RWPE2 (cell line): ENCODE measurements at regions not wholly inside any gene's neighbourhood (a gene's known extent, or its start where the extent isn't known, plus 50 kb on each side); places are given as distances from the start of the nearest gene placed in this dataset.
A peak's percentile ranks its signal among the peaks of the same experiment; 100 is the strongest.

ENCODE experiments used
- ATAC-seq: fragments of 200-7000 bp; cut with Tn5 transposase; 3 replicates; pipeline ENCODE4 v1.9.1; 2021; ENCODE audit warnings: low read depth
- DNase-seq: peaks from one replicate; pipeline ENCODE4 v3.0.0-alpha.2; 2020; ENCODE audit warnings: low spot score
- H3K27ac ChIP-seq: fragments of 450-650 bp; 2 replicates; pipeline ENCODE4 v1.5.1; 2017; ENCODE audit warnings: mild to moderate bottlenecking; ENCODE audit not compliant: poor library complexity, severe bottlenecking
- H3K27me3 ChIP-seq: fragments of 250-450 bp; sonication (Bioruptor Pico); 2 replicates; pipeline ENCODE4 v1.5.1; 2021; ENCODE audit warnings: mild to moderate bottlenecking, moderate library complexity; ENCODE audit not compliant: insufficient read depth, poor library complexity, severe bottlenecking
- H3K36me3 ChIP-seq: fragments of 250-450 bp; sonication (Bioruptor Pico); 2 replicates; pipeline ENCODE4 v1.5.1; 2020; ENCODE audit warnings: low read depth, mild to moderate bottlenecking, moderate library complexity
- H3K4me1 ChIP-seq: fragments of 250-450 bp; sonication (Bioruptor Pico); 2 replicates; pipeline ENCODE4 v1.5.1; 2021; ENCODE audit warnings: mild to moderate bottlenecking, moderate library complexity; ENCODE audit not compliant: insufficient read depth, poor library complexity, severe bottlenecking
- H3K4me3 ChIP-seq: fragments of 250-450 bp; sonication (Bioruptor Pico); 2 replicates; pipeline ENCODE4 v1.5.1; 2021; ENCODE audit warnings: mild to moderate bottlenecking, moderate library complexity; ENCODE audit not compliant: severe bottlenecking
- H3K9me3 ChIP-seq: fragments of 250-450 bp; sonication (Bioruptor Pico); 2 replicates; pipeline ENCODE4 v1.5.1; 2021; ENCODE audit warnings: mild to moderate bottlenecking, moderate library complexity; ENCODE audit not compliant: severe bottlenecking
- CTCF ChIP-seq: fragments of 450-650 bp; IDR thresholded peaks from one replicate; pipeline ENCODE4 v1.5.1; 2017; ENCODE audit warnings: mild to moderate bottlenecking, moderate library complexity; ENCODE audit not compliant: poor library complexity, severe bottlenecking

- H3K36me3 ChIP-seq, result no peaks in the 10 kb centered on the region
- DNase-seq (no peak), ATAC-seq (no peak)
- no peaks in the 10 kb centered on the region for H3K4me1 ChIP-seq
- TF ChIP-seq CTCF, result no peak
- H3K27ac ChIP-seq, result no peak overlapping the region
- H3K9me3 ChIP-seq, result no peaks in the 10 kb centered on the region
- H3K4me3 ChIP-seq, result no peak overlapping the region
- no peaks in the 10 kb centered on the region for H3K27me3 ChIP-seq
Measured at GRCh38 chr2:120563616-120564015, 172.1 kb upstream of the GLI2 start.

- no peak for TF ChIP-seq CTCF
- ATAC-seq, result peak; percentile 33; the same call in 1 of the 3 replicates
- Histone ChIP-seq H3K27ac (no peak overlapping the region), H3K4me3 (no peak overlapping the region), H3K36me3 (no peaks in the 10 kb centered on the region), H3K9me3 (no peaks in the 10 kb centered on the region), H3K4me1 (no peaks in the 10 kb centered on the region), H3K27me3 (no peaks in the 10 kb centered on the region)
- DNase-seq, result no peak
Measured at GRCh38 chr2:120564213-120565094, 171.2 kb upstream of the GLI2 start.

GRCh38 chr2:120565095-120565460 lies 170.6 kb upstream of the GLI2 start:
- no peaks in the 10 kb centered on the region for H3K36me3 ChIP-seq
- no peaks in the 10 kb centered on the region for H3K27me3 ChIP-seq
- no peak for DNase-seq

GRCh38 chr2:120565929-120566328 lies 169.7 kb upstream of the GLI2 start:
- H3K27ac ChIP-seq, result no peak overlapping the region
- H3K4me1 ChIP-seq, result no peaks in the 10 kb centered on the region
- H3K27me3 ChIP-seq, result no peaks in the 10 kb centered on the region
- no peaks in the 10 kb centered on the region for H3K36me3 ChIP-seq
- DNase-seq, result no peak
- H3K4me3 ChIP-seq, result no peak overlapping the region
- no peak for TF ChIP-seq CTCF
- H3K9me3 ChIP-seq, result no peaks in the 10 kb centered on the region
- ATAC-seq, result no peak

More at GRCh38 chr2:120565095-120565460, 170.6 kb upstream of the GLI2 start:
- no peak for ATAC-seq
- no peak for TF ChIP-seq CTCF
- H3K4me3 ChIP-seq, result no peak overlapping the region
- H3K4me1 ChIP-seq, result no peaks in the 10 kb centered on the region
- H3K27ac ChIP-seq, result no peak overlapping the region
- no peaks in the 10 kb centered on the region for H3K9me3 ChIP-seq

- Histone ChIP-seq H3K36me3 (no peaks in the 10 kb centered on the region), H3K27me3 (no peaks in the 10 kb centered on the region), H3K9me3 (no peaks in the 10 kb centered on the region), H3K27ac (no peak overlapping the region), H3K4me1 (no peaks in the 10 kb centered on the region), H3K4me3 (no peak overlapping the region)
- no peak for DNase-seq
- no peak for ATAC-seq
- TF ChIP-seq CTCF, result no peak
Measured at GRCh38 chr2:120566331-120567035, 169.2 kb upstream of the GLI2 start.
